Heart left ventricle (tissue), 13 donors: ENCODE measurements at regions not wholly inside any gene's neighbourhood (a gene's known extent, or its start where the extent isn't known, plus 50 kb on each side); places are given as distances from the start of the nearest gene placed in this dataset.

ENCODE experiments used
- POLR2A ChIP-seq, 2 donors: fragments of 450-650 bp; IDR thresholded peaks; one replicate each; pipeline ENCODE4 v1.6.1; 2017; ENCODE audit warnings: antibody characterized with exemption in 2 of 2, mild to moderate bottlenecking in 2 of 2, moderate library complexity in 2 of 2
- TF ChIP-seq, protein P1 (sequence below), 12 donors: fragments of 200-600 bp; sonication (generic) in 4 of 12; IDR thresholded peaks; one replicate each; pipeline versions ENCODE4 v1.5.0 to v1.8.0; 2018 to 2022; ENCODE audit warnings: antibody characterized with exemption in 12 of 12, mild to moderate bottlenecking in 5 of 12
- donor health status: ischemic (EF 13 %, LVEDD 7.1; RV severe dilation, severe dysfunction).
- donor health status: DM: no; HTN: yes; CAD: no.
- donor health status: DM: no; HTN: no; CAD: no.
- donor health status: ischemic (EF 25% LVEDD 6.9; RV normal size, moderate dysfunction).
- donor health status: ischemic (EF 25% LVEDD 5.7; RV mildly dilated, moderate dysfunction).
- donor health status: ischemic (EF 35%, LVEDD 5.7; RV mildly dilated, moderate dysfunction).
- donor health status: nonischemic (EF 11% LVEDD 7.7; RV severe dilation, severe dysfunction).
- donor health status: DM: yes; HTN: yes; CAD: no.
- donor health status: PGD.
- donor health status: ischemic (EF 29% LVEDD 5.4; RV normal size, mild dysfunction).
- donor health status: nonischemic (EF 23%, LVEDD 6.1; RV moderate dilation, normal function).

DNA sequence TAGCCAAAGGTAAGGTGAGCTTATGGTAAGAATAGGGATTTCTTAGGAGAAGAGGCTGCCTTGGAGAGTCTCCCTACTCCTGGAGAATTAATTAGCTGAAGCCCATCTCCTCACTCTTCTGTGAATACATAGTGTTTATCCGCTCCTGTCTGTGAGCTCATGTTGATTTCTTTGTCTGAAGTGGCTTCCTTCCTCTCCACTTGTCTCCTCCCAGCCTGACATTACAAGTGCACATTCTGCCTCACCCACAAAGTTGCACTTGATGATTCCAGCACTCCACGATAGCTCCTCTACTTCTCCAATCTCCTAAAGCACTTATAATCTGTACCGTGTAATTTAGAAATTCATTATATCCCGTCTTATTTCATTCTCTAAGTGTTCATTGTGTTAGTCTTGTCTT is 287.2 kb downstream of the QKI start:
- TF ChIP-seq, protein P1, sequence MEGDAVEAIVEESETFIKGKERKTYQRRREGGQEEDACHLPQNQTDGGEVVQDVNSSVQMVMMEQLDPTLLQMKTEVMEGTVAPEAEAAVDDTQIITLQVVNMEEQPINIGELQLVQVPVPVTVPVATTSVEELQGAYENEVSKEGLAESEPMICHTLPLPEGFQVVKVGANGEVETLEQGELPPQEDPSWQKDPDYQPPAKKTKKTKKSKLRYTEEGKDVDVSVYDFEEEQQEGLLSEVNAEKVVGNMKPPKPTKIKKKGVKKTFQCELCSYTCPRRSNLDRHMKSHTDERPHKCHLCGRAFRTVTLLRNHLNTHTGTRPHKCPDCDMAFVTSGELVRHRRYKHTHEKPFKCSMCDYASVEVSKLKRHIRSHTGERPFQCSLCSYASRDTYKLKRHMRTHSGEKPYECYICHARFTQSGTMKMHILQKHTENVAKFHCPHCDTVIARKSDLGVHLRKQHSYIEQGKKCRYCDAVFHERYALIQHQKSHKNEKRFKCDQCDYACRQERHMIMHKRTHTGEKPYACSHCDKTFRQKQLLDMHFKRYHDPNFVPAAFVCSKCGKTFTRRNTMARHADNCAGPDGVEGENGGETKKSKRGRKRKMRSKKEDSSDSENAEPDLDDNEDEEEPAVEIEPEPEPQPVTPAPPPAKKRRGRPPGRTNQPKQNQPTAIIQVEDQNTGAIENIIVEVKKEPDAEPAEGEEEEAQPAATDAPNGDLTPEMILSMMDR (IDR thresholded peaks at IDR 0.05), result no peak
- no peak for TF ChIP-seq POLR2A (IDR thresholded peaks at IDR 0.05)
